Vagina (tissue), 2 donors: ENCODE measurements at regions not wholly inside any gene's neighbourhood (a gene's known extent, or its start where the extent isn't known, plus 50 kb on each side); places are given as distances from the start of the nearest gene placed in this dataset.

ENCODE experiments used
- DNase-seq, 2 donors: peaks; one replicate each; pipeline ENCODE4 v3.0.0-alpha.2; 2017; ENCODE audit errors: extremely low spot score in 2 of 2
- H3K27ac ChIP-seq: fragments of 200-600 bp; sonication (generic); one replicate; pipeline ENCODE4 v1.5.1; 2019
- H3K27me3 ChIP-seq: fragments of 200-600 bp; sonication (generic); one replicate; pipeline ENCODE4 v1.5.1; 2019
- H3K36me3 ChIP-seq, 2 donors: fragments of 200-600 bp; sonication (generic); one replicate each; pipeline ENCODE4 v1.5.1; 2017 to 2019
- H3K4me1 ChIP-seq: fragments of 200-600 bp; sonication (generic); one replicate; pipeline ENCODE4 v1.5.1; 2019
- H3K4me3 ChIP-seq, 2 donors: fragments of 200-600 bp; sonication (generic); 1 replicate in 1 of 2; 2 replicates in 1 of 2; pipeline ENCODE4 v1.5.1; 2016 to 2019
- H3K9me3 ChIP-seq: fragments of 200-600 bp; sonication (generic); one replicate; pipeline ENCODE4 v1.5.1; 2019
- POLR2A ChIP-seq, 2 donors: fragments of 450-650 bp; IDR thresholded peaks; one replicate each; pipeline ENCODE4 v1.6.1; 2017; ENCODE audit warnings: antibody characterized with exemption in 2 of 2, mild to moderate bottlenecking in 2 of 2, moderate library complexity in 2 of 2
- POLR2AphosphoS5 ChIP-seq, 2 donors: sonication (generic); formaldehyde crosslinking; IDR thresholded peaks; one replicate each; pipeline ENCODE4 v1.9.0; 2017; ENCODE audit warnings: antibody characterized with exemption in 2 of 2, mild to moderate bottlenecking in 2 of 2, low read depth in 1 of 2; ENCODE audit not compliant: insufficient read depth in 1 of 2
- intact Hi-C: fragments of 100-400 bp; cut with DNase I; formaldehyde crosslinking; loops from one replicate; pipeline ENCODE4 v1.15.1; 2023
- TF ChIP-seq, protein P1 (sequence below), 3 experiments: fragments of 450-650 bp in 2 of 3; fragments of 200-600 bp in 1 of 3; sonication (generic) in 1 of 3; IDR thresholded peaks; one replicate each; pipeline ENCODE4 v1.5.1; 2017 to 2019; ENCODE audit warnings: antibody characterized with exemption in 3 of 3, mild to moderate bottlenecking in 2 of 3, moderate library complexity in 2 of 3

DNA sequence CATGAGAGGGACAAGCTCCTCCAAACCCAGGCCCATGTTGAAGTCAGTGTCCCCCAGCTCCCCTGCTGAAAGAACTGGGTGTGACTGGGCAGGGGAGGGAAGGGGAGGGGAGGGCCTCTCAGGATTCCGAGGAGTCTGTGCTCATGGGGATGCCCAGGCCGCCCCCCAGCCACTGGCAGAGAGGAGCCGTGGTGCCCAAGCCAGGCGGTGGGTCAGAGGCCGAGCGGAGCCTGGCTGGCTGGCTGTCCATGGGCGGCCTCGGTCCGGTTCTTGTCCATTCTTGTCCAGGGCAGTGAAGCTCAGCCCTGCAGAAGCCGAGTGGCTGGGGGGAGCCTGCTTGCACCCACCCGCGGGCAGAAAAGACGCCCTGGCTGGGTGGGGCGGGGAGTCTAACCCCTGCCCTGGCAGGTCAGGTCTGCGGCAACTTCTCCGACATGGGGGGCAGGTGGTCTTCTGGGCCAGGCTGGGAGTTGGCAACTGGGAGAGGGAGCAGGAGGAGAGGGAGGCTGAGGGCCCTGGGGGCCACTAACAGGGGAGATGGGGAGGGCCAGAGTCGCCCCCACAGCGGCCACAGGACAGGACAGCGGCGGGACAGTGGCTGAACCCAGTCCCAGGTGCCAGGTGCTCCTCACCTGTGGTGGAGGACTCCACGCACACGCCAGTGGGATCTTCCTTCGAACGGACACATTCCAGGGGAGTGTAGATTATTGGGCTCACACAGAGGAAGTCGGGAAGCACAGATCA lies 54.1 kb downstream of the FOXL3 start:
- H3K36me3 ChIP-seq = no peaks in the 10 kb centered on the region
- intact Hi-C loops = no loop called here
- H3K27me3 ChIP-seq = no peaks in the 10 kb centered on the region
- no peak for DNase-seq
- H3K4me1 ChIP-seq = no peaks in the 10 kb centered on the region
- H3K9me3 ChIP-seq = no peaks in the 10 kb centered on the region
- H3K4me3 ChIP-seq = no peak overlapping the region
- TF ChIP-seq, protein P1, sequence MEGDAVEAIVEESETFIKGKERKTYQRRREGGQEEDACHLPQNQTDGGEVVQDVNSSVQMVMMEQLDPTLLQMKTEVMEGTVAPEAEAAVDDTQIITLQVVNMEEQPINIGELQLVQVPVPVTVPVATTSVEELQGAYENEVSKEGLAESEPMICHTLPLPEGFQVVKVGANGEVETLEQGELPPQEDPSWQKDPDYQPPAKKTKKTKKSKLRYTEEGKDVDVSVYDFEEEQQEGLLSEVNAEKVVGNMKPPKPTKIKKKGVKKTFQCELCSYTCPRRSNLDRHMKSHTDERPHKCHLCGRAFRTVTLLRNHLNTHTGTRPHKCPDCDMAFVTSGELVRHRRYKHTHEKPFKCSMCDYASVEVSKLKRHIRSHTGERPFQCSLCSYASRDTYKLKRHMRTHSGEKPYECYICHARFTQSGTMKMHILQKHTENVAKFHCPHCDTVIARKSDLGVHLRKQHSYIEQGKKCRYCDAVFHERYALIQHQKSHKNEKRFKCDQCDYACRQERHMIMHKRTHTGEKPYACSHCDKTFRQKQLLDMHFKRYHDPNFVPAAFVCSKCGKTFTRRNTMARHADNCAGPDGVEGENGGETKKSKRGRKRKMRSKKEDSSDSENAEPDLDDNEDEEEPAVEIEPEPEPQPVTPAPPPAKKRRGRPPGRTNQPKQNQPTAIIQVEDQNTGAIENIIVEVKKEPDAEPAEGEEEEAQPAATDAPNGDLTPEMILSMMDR (IDR thresholded peaks at IDR 0.05) = no peak
- TF ChIP-seq POLR2AphosphoS5 (IDR thresholded peaks at IDR 0.05; ENCODE audit: insufficient read depth in 1 of 2, low read depth in 1 of 2) = no peak
- no peak for TF ChIP-seq POLR2A (IDR thresholded peaks at IDR 0.05)
- H3K27ac ChIP-seq = no peak overlapping the region

DNA sequence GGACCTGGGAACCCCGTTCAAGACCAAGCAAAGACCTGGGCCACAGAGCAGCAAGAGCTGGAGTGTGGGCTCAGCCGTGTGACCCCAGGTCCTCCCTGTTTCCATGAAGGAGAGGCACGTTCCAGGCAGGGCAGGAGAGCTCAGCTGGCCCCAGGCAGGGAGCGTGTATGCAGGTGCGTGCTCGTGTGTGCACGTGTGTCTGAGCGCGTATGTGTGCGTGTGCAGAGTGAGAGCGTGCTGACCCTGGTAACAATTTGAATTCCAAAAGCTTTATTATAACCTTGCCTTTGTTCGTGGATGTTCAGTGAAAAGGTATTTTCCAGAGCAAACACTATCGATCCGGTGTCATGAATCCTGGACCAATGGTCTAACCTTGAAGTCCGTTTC lies 54.6 kb downstream of the FOXL3 start:
- Histone ChIP-seq H3K36me3 (no peaks in the 10 kb centered on the region), H3K27ac (no peak overlapping the region), H3K9me3 (no peaks in the 10 kb centered on the region), H3K4me3 (no peak overlapping the region), H3K4me1 (no peaks in the 10 kb centered on the region), H3K27me3 (no peaks in the 10 kb centered on the region)
- no peak for TF ChIP-seq POLR2A (IDR thresholded peaks at IDR 0.05)
- TF ChIP-seq POLR2AphosphoS5 (IDR thresholded peaks at IDR 0.05; ENCODE audit: insufficient read depth in 1 of 2, low read depth in 1 of 2) = no peak
- TF ChIP-seq, protein P1 (IDR thresholded peaks at IDR 0.05) = no peak
- intact Hi-C loops = no loop called here
- DNase-seq = no peak

DNA sequence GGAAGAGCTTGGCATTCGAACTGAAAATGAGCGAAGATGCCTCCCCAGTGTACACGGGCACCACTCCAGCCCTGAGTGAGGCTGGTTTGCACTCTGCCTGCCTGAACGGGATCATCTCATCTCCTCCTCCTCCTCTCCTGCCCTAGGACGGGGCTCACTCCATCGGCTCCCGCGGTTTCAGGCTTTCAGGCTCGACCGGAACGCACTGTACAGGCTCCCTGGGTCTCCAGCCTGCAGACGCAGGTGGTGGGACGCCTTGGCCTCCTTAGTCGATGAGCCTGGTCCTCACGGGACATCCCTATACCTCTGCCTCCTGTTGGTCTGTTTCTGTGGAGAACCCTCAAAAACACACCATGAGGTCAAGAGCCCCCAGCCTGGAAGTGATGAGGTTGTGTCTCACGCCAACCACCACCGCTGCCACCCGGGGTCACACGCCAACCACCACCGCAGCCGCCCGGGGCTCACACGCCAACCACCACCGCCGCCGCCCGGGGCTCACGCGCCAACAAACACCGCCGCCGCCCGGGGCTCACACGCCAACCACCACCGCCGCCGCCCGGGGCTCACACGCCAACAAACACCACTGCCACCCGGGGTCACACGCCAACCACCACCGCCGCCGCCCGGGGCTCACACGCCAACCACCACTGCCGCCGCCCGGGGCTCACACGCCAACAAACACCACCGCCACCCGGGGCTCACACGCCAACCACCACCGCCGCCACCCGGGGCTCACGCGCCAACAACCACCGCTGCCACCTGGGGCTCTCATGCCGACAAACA lies 56.3 kb downstream of the FOXL3 start:
- DNase-seq = no peak
- TF ChIP-seq POLR2AphosphoS5 (IDR thresholded peaks at IDR 0.05; ENCODE audit: insufficient read depth in 1 of 2, low read depth in 1 of 2) = no peak
- TF ChIP-seq POLR2A (IDR thresholded peaks at IDR 0.05) = no peak
- TF ChIP-seq, protein P1 (IDR thresholded peaks at IDR 0.05) = no peak
- intact Hi-C loops = no loop called here

DNA sequence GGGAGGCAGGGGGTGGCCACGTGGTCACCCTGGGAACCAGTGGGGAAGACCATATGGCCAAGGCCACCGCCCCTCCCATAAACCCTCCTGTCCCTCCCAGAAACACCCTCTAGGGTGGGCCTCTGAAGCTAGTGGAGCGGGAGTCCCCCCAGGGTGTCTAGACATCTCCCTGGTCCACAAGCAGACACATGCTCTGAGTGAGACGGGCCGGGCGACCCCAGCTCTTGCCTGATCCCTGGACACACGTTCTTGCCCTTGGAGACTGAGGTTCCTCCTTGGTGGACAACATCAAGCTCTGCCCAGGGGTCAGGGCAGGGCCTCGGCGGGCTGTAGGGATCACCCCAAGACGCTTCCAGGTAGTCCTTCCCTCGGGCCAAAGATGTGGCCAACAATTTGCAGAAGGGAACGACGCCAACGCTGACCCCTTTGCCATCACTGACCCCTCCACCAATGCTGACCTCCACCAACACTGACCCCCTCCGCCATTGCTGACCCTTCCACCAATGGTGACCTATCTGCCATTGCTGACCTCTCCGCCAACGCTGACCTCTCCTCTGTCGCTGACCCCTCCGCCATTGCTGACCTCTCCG lies 57.1 kb downstream of the FOXL3 start:
- no peak for TF ChIP-seq POLR2AphosphoS5 (IDR thresholded peaks at IDR 0.05; ENCODE audit: insufficient read depth in 1 of 2, low read depth in 1 of 2)
- TF ChIP-seq, protein P1 (IDR thresholded peaks at IDR 0.05) = no peak
- TF ChIP-seq POLR2A (IDR thresholded peaks at IDR 0.05) = no peak
- Histone ChIP-seq H3K27ac (no peak overlapping the region), H3K36me3 (no peaks in the 10 kb centered on the region), H3K4me1 (no peaks in the 10 kb centered on the region), H3K4me3 (no peak overlapping the region), H3K9me3 (no peaks in the 10 kb centered on the region), H3K27me3 (no peaks in the 10 kb centered on the region)
- DNase-seq = no peak
- intact Hi-C loops = no loop called here

More for the DNA sequence above, 56.3 kb downstream of the FOXL3 start:
- Histone ChIP-seq H3K27me3 (no peaks in the 10 kb centered on the region), H3K4me3 (no peak overlapping the region), H3K27ac (no peak overlapping the region), H3K36me3 (no peaks in the 10 kb centered on the region), H3K9me3 (no peaks in the 10 kb centered on the region), H3K4me1 (no peaks in the 10 kb centered on the region)
